Posterior cingulate gyrus (tissue), 11 donors: ENCODE measurements at regions not wholly inside any gene's neighbourhood (a gene's known extent, or its start where the extent isn't known, plus 50 kb on each side); places are given as distances from the start of the nearest gene placed in this dataset.
"Not testable (repeated sequence)": the region's sequence is repeated elsewhere in the genome, so short reads cannot be mapped to it uniquely, and the experiment has no call there.

Experiments
- DNase-seq, 10 donors: peaks; one replicate each; pipeline versions ENCODE4 v3.0.0 to v3.0.0-alpha.2; 2020 to 2021; ENCODE audit warnings: mixed read lengths in 3 of 10
- intact Hi-C: fragments of 100-400 bp; cut with DNase I; formaldehyde crosslinking; loops from one replicate; pipeline ENCODE4 v1.15.1; 2023

DNA sequence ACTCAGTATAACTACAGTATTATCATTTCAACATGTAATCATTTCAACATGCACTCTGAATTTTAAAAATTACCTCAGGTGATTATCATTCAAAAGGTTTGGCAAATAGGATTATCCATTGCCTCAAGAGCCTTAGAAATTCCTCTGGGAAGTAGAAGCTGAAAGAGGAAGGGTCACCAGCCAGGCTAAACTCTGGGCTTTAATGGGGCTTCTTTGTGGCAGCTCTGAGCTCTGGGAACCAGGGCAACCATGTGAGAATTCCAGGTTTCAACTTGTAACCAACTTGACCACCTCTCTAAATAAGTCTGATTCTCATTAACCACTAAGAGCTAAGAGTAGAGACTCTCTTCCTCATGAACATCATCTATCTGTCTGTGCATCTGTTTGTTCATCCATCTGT is 117.2 kb upstream of the MED14 start:
- intact Hi-C loops = no loop called here
- DNase-seq = no peak

DNA sequence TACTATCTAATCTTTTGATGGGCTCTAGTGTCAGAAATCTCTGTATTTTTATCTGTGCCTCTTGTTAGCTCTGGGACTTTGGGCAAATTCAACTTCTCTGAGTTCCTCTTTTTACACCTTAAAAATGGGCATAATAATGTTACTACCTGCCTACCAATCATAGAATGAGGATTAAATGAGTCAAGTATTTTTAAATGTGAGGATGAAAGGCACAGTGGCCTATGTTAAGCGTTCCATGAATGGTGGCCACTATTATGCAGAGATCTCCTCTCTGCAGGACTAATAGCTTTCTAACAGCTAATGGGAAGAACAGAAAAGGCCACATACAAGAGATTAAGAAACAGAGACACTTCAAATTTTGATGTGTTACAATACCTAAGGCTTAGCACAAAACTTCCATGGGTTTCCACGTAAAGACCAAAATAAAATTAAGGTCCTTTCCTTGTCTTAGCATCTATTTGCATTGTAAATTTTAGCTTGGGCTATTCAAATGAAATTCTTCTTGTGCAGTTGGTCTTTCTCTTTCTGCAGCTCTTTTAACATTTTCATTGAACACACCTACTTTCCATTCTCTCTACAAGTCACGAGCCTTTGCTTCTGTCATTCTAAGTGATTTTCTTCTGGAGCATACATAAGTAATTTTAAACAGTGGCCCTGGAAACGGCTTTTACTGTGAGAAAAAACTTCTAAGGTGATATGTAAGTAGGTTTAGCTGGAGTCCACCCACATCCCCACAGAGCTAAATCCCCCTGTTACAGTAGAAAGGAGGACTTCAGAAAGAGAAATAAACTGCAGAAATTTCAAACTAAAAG is 117.9 kb upstream of the MED14 start:
- DNase-seq = no peak
- intact Hi-C loops = no loop called here

- no peak for DNase-seq
- intact Hi-C loops = no loop called here
Measured at GRCh38 chrX:40853816-40854123, 118.4 kb upstream of the MED14 start.

GRCh38 chrX:40854242-40854641 is 118.9 kb upstream of the MED14 start:
- intact Hi-C loops = no loop called here
- no peak for DNase-seq

GRCh38 chrX:40855411-40855810 is 120.1 kb upstream of the MED14 start:
- DNase-seq = no peak
- intact Hi-C loops = no loop called here

DNA sequence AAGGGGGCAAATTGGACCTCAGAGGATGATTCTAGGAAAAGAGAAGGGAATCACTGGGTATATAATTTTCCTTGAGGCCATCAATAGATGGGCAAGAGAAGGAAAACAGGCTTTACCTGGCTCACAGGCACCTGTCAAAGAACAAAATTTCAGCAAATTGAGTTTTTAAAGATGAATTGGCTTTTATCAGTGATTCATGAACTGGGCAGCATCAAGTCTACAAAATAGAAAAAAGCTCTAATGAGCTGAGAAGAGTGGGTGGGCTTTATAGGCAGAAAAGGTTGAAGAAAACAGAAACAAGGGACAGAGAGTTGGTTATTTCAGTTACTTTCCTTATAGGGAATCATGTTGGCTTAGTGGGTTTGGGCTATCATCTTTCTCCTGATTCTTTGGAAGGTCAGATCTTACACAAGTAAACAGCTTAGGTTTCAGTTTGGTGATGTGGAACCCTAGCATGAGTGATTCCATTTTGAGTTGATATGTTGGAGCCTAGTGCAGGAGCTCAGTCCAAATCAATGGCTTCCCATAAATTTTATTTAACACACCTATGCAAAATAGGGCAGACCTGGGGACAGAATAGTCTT is 120.7 kb upstream of the MED14 start:
- intact Hi-C loops = no loop called here
- DNase-seq = no peak

DNA sequence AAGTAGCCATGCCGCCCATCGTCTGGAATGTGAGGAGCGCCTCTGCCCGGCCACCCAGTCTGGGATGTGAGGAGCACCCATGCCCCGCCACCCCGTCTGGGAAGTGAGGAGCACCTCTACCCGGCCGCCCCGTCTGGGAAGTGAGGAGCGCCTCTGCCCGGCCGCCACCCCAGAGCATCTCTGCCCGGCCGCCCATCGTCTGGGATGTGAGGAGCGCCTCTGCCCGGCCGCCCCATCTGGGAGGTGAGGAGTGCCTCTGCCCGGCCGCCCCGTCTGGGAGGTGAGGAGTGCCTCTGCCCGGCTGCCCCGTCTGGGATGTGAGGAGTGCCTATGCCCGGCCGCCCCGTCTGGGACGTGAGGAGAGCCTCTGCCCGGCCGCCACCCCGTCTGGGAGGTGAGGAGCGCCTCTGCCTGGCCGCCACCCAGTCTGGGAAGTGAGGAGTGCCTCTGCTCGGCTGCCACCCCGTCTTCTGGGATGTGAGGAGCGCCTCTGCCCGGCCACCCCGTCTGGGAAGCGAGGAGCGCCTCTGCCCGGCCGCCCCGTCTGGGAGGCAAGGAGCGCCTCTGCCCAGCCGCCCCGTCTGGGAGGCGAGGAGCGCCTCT is 126.7 kb upstream of the MED14 start:
- DNase-seq, intact Hi-C loops: not testable (repeated sequence)

- intact Hi-C loops, DNase-seq: not testable (repeated sequence)
Measured at GRCh38 chrX:40863260-40863659, 127.9 kb upstream of the MED14 start.

GRCh38 chrX:40863671-40864070 is 128.3 kb upstream of the MED14 start:
- DNase-seq = no peak
- intact Hi-C loops = no loop called here

DNA sequence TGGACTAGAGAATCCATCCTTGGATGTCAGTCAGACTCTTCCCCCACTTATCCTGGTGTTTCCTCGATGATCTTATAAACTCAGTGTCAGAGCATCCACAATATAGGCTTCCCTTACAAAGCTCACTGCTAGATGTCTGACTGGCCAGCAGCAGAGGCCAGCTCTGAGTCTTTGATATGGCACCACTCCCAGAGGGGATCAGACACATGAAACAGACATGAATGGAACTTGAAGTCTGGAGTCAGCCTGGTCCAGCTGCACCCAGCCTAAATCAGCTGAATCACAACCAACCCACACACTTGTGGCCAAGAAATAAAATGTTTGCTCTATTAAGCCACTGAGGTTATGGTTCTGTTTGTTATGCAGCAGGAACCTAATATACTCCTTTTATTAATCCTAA is 129.6 kb upstream of the MED14 start:
- DNase-seq = no peak
- intact Hi-C loops = no loop called here

DNA sequence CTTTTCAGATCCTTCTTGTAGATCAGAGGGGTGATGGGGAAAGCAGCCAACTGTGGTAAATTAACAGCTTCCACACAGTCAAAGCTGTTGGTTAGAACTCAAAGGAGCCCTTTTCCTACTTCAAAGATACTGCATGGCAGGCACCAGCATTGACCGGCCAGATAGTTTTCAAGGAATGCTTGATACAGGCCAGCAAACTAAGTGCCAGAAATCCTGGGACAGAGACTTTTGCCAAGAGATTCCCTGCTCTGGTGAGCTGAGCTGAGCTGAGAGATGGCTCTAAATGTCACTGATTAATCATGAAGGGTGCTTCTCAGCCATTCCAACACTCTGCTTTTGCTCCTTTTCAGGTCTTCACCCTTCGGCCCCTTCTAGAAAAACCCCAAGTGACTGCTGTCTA is 131.6 kb upstream of the MED14 start:
- DNase-seq = no peak
- intact Hi-C loops = no loop called here

- no peak for DNase-seq
- intact Hi-C loops = no loop called here
Measured at GRCh38 chrX:40867352-40867751, 132.0 kb upstream of the MED14 start.

DNA sequence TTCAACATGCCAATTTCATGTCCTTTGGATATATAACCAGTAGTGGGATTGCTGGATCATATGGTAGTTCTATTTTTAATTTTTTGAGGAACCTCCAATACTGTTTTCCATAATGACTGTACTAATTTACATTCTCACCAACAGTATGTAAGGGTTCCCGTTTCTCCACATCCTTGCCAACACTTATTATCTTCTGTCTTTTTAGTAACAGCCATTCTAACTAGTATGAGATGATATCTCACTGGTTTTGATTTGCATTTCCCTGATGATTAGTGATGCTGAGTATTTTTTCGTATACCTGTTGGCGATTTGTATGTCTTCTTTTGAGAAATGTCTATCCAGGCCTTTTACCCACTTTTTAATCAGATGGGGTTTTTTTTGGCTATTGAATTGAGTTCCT is 133.5 kb upstream of the MED14 start:
- DNase-seq = no peak
- intact Hi-C loops = no loop called here

GRCh38 chrX:40870982-40871381 is 135.6 kb upstream of the MED14 start:
- DNase-seq, intact Hi-C loops: not testable (repeated sequence)

DNA sequence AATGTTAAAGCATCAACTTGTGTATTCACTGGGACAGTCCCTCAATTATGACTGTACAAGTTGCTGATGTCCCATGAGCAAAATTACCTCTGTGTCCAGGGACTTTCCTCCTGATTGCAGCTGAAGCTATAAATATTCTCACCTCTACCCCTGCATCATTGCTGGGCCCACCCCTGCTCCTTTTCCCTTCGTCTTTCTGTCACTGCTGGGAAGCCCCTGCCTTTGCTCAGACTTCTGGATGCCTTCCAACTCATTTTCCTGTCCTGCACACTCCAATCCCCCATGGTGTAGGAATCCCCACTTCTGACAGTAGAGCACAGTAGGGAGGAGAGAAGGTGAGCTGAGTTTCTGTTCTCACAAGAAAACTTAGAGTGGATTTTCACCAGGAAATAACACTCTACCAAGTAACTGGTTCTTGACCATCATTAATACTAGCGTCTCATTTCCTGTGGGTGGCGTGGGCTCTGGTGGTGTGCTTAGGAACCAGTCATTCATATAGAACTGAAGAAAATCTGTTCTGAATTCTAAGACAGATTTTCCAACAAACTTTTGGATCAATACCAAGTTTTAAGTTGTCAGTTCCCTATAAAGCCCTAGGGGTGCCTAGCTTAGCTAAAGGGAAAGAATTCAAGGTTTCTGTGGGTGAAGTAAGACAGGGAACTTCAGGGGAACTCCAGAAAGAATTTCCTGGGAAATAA is 136.2 kb upstream of the MED14 start:
- intact Hi-C loops = no loop called here
- no peak for DNase-seq

DNA sequence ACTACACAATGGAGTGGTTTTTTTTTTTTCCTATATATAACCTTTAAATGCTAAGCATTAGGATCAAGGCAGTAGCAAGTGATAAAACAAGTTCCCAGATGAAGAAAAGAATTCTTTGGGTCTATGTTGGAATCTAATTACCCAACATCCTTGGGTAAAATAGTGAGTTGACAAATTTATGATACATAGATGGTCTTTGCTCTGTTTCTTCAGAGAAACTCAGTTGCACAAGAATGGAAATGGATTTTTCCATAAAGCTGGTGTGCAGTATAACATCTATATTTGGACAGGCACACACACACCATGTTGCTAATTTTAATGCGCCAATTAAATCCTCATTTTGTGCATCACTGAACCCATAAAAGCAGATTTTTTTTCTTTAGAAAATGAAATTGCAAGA is 137.0 kb upstream of the MED14 start:
- no peak for DNase-seq
- intact Hi-C loops = no loop called here

- intact Hi-C loops = no loop called here
- DNase-seq = no peak
Measured at GRCh38 chrX:40875476-40875875, 140.1 kb upstream of the MED14 start.

GRCh38 chrX:40877887-40878286 is 142.5 kb upstream of the MED14 start:
- intact Hi-C loops = loop anchor here (2.0 kb wide), 1 partner anchor 237 kb away; no protein-coding TSS in a partner anchor

GRCh38 chrX:40878766-40879165 is 143.4 kb upstream of the MED14 start:
- no peak for DNase-seq
- intact Hi-C loops = no loop called here

More at GRCh38 chrX:40877887-40878286, 142.5 kb upstream of the MED14 start:
- no peak for DNase-seq

DNA sequence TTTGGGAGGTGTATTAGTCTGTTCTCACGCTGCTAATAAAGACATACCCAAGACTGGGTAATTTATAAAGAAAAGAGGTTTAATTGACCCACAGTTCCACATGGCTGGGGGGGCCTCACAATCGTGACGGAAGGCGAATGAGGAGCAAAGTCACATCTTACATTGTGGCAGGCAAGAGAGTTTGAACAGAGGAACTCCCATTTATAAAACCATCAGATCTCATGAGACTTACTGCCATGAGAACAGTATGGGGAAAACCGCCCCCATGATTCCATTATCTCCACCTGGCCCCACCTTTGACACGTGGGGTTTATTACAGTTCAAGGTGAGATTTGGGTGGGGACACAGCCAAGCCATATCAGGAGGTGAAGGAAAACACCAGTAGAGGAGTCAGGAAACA is 143.8 kb upstream of the MED14 start:
- intact Hi-C loops = not testable (repeated sequence)

DNA sequence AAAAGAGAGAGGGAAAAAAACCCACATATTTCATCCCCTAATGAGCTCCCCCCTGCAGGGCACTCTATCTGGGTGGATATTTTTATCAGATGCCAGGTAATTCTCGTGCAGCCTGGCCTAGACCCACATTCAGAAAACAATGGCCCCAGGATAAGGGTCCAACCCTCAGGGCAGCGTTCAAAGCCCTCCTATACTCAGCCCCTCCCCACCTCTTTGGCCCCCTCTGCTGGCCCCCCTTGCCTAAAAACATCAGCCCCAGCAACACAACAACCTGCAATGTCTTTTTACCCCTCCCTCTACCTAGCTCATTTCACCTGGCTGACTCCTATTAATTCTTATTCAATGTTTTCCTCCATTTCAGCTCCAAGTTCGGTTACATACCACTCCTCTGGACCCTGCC is 145.4 kb upstream of the MED14 start:
- intact Hi-C loops = no loop called here
- no peak for DNase-seq

More for the DNA sequence above, 143.8 kb upstream of the MED14 start:
- DNase-seq = not testable (repeated sequence)
